Epithelial cell of esophagus (primary cell): ENCODE measurements at regions not wholly inside any gene's neighbourhood (a gene's known extent, or its start where the extent isn't known, plus 50 kb on each side); places are given as distances from the start of the nearest gene placed in this dataset.

ENCODE experiments used
- DNase-seq: peaks from one replicate; pipeline ENCODE4 v3.0.0; 2010; ENCODE audit warnings: low read depth
- H3K4me3 ChIP-seq: 2 replicates; pipeline ENCODE4 v1.5.1; 2011; ENCODE audit warnings: mild to moderate bottlenecking, low read length, control low read depth
- TF ChIP-seq, protein P1 (sequence below): IDR thresholded peaks from 2 replicates; pipeline ENCODE4 v1.5.1; 2011; ENCODE audit warnings: low read depth, mild to moderate bottlenecking, low read length, control low read depth, inconsistent platforms; ENCODE audit not compliant: insufficient read depth; ENCODE audit errors: missing control alignments

DNA sequence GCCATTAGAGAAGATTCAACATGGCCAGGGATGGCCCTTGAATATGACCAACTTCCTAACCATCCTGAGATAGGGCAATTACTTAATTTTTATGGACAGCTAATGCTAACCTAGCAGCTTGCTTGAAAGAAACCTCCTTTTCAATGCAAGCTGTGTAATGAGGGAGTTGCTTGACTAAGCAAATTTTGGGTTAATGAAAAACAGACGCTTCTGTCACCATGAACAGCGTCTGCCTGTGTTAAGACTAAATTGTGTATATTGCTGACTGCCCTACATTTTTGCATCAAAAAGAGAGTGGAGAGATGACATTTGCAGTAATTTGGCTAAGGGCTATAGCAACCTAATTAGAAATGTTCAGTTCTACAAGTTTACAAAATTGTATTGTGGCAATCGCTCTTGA is 319.2 kb upstream of the LRATD1 start:
- DNase-seq: no peak
- no peak overlapping the region for H3K4me3 ChIP-seq
- TF ChIP-seq, protein P1, sequence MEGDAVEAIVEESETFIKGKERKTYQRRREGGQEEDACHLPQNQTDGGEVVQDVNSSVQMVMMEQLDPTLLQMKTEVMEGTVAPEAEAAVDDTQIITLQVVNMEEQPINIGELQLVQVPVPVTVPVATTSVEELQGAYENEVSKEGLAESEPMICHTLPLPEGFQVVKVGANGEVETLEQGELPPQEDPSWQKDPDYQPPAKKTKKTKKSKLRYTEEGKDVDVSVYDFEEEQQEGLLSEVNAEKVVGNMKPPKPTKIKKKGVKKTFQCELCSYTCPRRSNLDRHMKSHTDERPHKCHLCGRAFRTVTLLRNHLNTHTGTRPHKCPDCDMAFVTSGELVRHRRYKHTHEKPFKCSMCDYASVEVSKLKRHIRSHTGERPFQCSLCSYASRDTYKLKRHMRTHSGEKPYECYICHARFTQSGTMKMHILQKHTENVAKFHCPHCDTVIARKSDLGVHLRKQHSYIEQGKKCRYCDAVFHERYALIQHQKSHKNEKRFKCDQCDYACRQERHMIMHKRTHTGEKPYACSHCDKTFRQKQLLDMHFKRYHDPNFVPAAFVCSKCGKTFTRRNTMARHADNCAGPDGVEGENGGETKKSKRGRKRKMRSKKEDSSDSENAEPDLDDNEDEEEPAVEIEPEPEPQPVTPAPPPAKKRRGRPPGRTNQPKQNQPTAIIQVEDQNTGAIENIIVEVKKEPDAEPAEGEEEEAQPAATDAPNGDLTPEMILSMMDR: no peak

DNA sequence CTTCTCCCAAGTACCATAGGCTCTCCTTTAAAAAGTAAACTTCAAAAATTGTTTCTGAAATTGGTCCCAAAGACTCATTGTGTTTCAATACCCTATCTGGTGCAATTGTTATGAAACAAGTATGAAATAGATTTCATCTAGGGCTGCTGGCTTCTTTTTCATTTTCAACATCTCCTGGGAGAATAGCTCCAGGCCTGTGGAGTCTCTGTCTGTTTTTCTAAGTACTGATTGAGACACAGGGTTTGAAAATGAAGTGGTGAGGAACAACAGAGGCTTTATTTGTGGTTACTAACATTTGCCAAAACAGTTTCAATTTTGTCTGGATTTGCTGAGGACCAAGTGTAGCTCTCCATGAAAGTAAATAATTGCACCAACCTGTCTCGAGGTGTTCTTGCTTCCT is 315.9 kb upstream of the LRATD1 start:
- TF ChIP-seq, protein P1: no peak
- H3K4me3 ChIP-seq: no peak overlapping the region
- DNase-seq: no peak

DNA sequence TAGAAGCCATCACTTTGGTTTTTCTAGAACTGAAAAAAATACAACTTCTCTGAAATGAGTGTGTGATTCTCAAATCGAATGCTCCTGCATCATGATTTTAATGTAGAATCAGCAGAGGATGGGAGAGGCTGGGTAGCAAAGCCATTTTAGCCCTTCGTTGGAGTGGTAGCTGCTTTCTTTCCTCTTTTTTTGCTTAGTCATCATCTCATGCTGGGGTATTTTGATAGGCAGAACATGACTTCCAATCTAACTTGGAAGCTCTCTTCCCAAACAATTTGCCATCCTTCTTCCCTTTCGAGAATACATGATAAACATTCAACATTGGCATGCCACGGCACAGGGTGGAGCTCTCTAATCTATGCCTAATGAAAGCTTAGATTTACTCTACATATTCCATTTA is 311.2 kb upstream of the LRATD1 start:
- H3K4me3 ChIP-seq: no peak overlapping the region
- no peak for DNase-seq
- TF ChIP-seq, protein P1: no peak

DNA sequence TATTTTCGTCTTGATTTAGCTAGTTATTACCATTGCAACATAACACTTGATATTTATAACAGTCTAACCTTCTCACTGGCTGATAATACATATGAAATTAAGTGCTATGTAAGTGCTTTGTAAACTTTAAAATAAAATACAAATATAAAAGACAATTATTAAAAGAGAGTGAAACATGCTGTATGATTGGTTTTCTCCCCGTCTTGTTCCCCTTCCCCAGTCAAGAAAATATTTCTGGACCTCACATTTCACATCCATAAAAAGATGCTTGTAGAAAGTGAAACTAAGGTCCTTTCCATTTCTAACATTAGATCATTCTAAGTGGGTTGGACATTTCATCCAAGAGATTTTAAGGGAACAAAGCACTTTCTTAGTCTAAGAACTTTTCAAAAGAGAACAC is 310.2 kb upstream of the LRATD1 start:
- TF ChIP-seq, protein P1: no peak
- no peak overlapping the region for H3K4me3 ChIP-seq
- DNase-seq: no peak

DNA sequence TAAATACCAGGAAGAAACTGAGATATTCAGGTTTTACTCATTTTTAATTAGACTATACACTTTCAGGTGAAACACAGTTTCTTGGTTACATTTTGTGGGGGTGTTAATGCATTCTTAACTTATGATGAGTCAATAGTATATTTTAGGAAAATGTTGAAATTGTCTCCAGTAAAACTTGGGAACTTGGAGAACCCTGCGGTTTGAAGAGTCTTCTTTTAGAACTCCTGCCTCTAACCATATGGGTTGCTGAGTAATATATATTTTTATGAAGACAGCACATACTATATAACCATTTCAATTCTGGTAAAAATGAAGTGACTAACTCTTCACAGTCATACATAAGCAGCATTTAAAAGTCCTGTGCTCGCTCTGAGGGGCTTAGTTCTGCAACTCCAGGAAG is 308.2 kb upstream of the LRATD1 start:
- TF ChIP-seq, protein P1: no peak
- DNase-seq: no peak
- H3K4me3 ChIP-seq: no peak overlapping the region

DNA sequence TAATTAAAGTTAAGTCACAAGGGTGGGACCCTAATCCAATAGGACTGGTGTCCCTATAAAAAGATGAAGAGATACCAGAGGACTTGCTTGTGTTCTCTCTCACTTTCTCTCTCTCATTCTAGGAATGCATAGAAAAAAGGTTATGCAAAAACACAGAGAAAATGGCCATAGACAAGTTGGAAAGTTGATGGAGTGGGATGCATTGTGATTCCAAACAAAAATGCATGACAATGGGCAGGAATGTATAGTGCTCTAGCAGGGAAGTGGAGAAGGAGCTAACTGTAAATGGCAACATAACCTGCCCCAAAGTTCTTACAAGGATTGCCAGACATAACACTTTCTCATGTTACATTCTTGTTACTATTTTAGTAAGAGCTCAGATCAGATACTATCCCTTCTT is 301.6 kb upstream of the LRATD1 start:
- TF ChIP-seq, protein P1: no peak
- no peak for DNase-seq
- no peak overlapping the region for H3K4me3 ChIP-seq

DNA sequence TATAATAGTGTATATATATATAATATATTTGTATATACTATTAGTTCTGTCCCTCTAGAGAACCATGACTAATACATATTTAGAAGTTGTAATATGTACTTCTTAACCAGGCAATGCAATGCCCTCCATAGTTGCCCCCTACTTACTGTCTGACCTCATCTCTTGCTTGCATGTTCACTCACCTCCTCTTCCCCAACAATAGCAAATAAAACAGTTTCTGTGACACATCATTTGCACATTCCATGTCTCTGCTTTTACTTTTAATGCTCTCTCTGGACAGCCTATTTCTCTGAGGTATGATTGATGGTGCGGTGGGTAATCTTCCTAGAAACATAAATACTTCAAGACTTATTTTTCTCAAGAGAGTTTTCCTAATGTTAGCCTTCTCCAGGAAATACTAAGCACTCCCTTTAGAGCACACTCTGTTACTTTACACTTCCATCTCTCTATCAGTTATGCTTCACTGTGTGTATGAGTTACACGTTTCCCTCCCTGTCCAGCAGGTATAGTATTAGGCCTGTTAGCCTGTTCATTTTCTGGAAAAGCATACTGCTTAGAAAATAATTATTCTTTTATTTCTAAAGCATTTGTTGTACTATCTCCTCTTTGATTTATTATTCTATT is 295.6 kb upstream of the LRATD1 start:
- TF ChIP-seq, protein P1: no peak
- peak; percentile 24 for DNase-seq
- no peak overlapping the region for H3K4me3 ChIP-seq
